NOMO-1 (cell line): ENCODE measurements at regions not wholly inside any gene's neighbourhood (a gene's known extent, or its start where the extent isn't known, plus 50 kb on each side); places are given as distances from the start of the nearest gene placed in this dataset.
"Not testable (repeated sequence)": the region's sequence is repeated elsewhere in the genome, so short reads cannot be mapped to it uniquely, and the experiment has no call there.

Experiments
- DNase-seq, 2 experiments: peaks; one replicate each; lab custom pipeline; 2025; ENCODE audit not compliant: unreplicated experiment in 2 of 2; lab: John Stamatoyannopoulos, UW

GRCh38 chr3:5348229-5348902, 160.9 kb downstream of the EDEM1 start:
- no peak for DNase-seq

GRCh38 chr3:5349343-5349742, 161.8 kb downstream of the EDEM1 start:
- no peak for DNase-seq

- DNase-seq, result no peak
Observed at GRCh38 chr3:5357089-5357488, 169.6 kb downstream of the EDEM1 start.

- DNase-seq, result no peak
Observed at GRCh38 chr3:5358911-5359310, 171.4 kb downstream of the EDEM1 start.

- no peak for DNase-seq
Observed at GRCh38 chr3:5360453-5360852, 172.9 kb downstream of the EDEM1 start.

GRCh38 chr3:5366746-5367145, 179.2 kb downstream of the EDEM1 start:
- peak in 1 of 2 experiments; percentile 18 for DNase-seq

- not testable (repeated sequence) for DNase-seq
Observed at GRCh38 chr3:5371555-5371954, 184.0 kb downstream of the EDEM1 start.

GRCh38 chr3:5376761-5377160, 189.3 kb downstream of the EDEM1 start:
- no peak for DNase-seq

GRCh38 chr3:5379266-5379665, 191.8 kb downstream of the EDEM1 start:
- DNase-seq, result not testable (repeated sequence)

- DNase-seq, result not testable (repeated sequence)
Observed at GRCh38 chr3:5383486-5384263, 196.2 kb downstream of the EDEM1 start.

GRCh38 chr3:5384557-5385236, 197.2 kb downstream of the EDEM1 start:
- DNase-seq, result peak; percentile 77 to 90

- no peak for DNase-seq
Observed at GRCh38 chr3:5388091-5388490, 200.6 kb downstream of the EDEM1 start.

GRCh38 chr3:5389057-5389456, 201.6 kb downstream of the EDEM1 start:
- DNase-seq, result no peak

- peak in 1 of 2 experiments; percentile 24 for DNase-seq
Observed at GRCh38 chr3:5390221-5390620, 202.7 kb downstream of the EDEM1 start.

GRCh38 chr3:5390936-5391625, 203.6 kb downstream of the EDEM1 start:
- no peak for DNase-seq

- no peak for DNase-seq
Observed at GRCh38 chr3:5401002-5401401, 213.5 kb downstream of the EDEM1 start.

GRCh38 chr3:5404718-5405117, 217.2 kb downstream of the EDEM1 start:
- no peak for DNase-seq

GRCh38 chr3:5411786-5412185, 224.3 kb downstream of the EDEM1 start:
- DNase-seq, result no peak

- peak; percentile 7 to 19 for DNase-seq
Observed at GRCh38 chr3:5423076-5423475, 235.6 kb downstream of the EDEM1 start.

GRCh38 chr3:5423523-5423922, 236.0 kb downstream of the EDEM1 start:
- DNase-seq, result peak; percentile 28 to 31

- no peak for DNase-seq
Observed at GRCh38 chr3:5425371-5425770, 237.9 kb downstream of the EDEM1 start.
